ENCODE measurements at regions not wholly inside any gene's neighbourhood (a gene's known extent, or its start where the extent isn't known, plus 50 kb on each side); places are given as distances from the start of the nearest gene placed in this dataset.

DNA sequence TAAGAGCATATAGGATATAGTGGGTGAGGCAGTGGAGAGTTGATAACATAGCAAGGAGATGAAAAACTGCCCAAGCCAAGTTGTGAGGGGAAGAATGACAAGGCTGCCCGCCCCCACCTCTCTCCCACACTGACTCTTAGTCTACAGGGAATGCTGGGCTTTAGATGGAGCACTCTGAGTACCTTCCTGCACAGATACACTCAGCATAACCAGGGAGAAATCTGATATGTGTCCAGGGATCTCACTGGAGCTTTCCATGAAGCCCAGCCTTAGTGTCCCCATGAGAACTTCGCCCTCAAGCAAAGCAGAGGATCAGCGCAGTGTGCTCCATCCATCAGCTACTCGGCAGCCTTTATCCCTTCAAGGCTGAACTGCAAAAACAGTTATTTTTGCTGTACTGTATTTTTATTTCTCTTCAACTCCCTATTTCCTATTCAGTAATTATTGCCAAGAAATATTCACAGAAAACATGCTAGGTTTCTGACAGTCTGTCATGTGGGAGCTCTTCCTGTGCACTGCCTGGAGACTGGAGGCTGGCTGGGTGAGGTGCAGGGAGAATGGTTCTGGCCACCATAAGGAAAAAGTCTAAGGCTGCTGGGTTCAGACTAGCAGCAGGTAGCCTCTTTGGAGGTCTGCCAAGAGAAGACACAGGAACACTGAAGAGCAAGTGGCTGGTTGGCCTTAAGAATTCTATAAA, 475.2 kb upstream of the PPP2R3A start:
- FAIRE-seq (no peak), DNase-seq (ENCODE audit: low read depth) (no peak)
- Histone ChIP-seq H3K36me3 (ENCODE audit: control insufficient read depth, insufficient read depth, low read length) (no peaks in the 10 kb centered on the region), H3K4me3 (ENCODE audit: low read depth, low read length) (no peak overlapping the region), H3K27me3 (ENCODE audit: control insufficient read depth, insufficient read depth, low read length) (no peaks in the 10 kb centered on the region)
- TF ChIP-seq, protein P1, sequence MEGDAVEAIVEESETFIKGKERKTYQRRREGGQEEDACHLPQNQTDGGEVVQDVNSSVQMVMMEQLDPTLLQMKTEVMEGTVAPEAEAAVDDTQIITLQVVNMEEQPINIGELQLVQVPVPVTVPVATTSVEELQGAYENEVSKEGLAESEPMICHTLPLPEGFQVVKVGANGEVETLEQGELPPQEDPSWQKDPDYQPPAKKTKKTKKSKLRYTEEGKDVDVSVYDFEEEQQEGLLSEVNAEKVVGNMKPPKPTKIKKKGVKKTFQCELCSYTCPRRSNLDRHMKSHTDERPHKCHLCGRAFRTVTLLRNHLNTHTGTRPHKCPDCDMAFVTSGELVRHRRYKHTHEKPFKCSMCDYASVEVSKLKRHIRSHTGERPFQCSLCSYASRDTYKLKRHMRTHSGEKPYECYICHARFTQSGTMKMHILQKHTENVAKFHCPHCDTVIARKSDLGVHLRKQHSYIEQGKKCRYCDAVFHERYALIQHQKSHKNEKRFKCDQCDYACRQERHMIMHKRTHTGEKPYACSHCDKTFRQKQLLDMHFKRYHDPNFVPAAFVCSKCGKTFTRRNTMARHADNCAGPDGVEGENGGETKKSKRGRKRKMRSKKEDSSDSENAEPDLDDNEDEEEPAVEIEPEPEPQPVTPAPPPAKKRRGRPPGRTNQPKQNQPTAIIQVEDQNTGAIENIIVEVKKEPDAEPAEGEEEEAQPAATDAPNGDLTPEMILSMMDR (IDR thresholded peaks at IDR 0.05; ENCODE audit: insufficient read depth, low read length, severe bottlenecking) = no peak

DNA sequence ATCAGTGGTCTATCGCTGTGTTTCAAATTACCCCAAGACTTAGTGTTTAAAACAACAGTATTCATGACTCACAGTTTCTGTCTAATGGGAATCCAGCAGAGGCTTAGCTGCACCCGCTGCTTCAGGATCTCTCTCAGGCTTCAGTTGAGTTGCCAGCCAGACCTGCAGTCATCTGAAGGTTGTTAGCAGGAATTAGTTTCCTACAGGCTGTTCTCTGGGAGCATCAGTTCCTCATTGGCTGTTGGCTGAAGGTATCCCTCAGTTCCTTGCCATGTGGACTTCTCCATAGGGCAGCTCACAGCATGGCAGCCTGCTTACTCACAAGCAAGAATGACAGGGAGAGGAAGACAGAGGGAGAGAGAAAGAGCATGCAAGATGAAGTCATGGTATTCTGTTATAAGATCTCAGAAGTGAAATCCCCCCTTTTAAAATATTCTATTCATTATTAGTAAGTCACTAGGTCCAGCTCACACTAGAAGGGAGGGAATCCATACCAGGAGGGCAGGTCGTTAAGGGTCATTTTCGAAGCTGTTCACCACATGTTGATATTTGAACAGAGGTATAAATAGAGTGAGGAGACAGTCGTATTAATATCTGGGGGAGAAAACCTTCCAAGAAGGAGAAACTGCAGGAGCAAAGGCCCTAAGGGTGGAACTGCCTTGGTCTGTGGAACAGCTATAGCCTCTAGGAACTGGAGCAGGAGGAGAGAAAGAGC, 473.9 kb upstream of the PPP2R3A start:
- Histone ChIP-seq H3K27me3 (ENCODE audit: control insufficient read depth, insufficient read depth, low read length) (no peaks in the 10 kb centered on the region), H3K36me3 (ENCODE audit: control insufficient read depth, insufficient read depth, low read length) (no peaks in the 10 kb centered on the region), H3K4me3 (ENCODE audit: low read depth, low read length) (no peak overlapping the region)
- TF ChIP-seq, protein P1 (IDR thresholded peaks at IDR 0.05; ENCODE audit: insufficient read depth, low read length, severe bottlenecking) = no peak
- FAIRE-seq = no peak
- no peak for DNase-seq (ENCODE audit: low read depth)

DNA sequence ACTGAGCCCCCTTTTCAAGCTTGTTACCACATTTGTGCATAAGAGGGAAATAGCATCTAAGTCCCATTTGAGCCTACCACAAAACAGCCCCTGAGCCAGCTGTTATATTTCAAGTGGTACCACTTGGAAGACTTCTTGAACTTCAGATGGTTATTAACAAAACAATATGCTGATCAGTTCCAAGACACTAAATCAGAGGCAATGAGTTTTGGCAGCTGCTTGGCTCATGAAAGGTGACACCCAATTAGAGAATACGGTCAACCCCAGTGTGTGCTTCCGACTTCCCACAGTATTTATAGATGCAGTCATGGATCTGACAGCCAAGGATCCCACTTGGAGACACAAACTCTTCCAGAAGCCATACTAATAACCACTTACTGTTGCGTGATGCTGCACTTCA, 469.6 kb upstream of the PPP2R3A start:
- DNase-seq (ENCODE audit: low read depth) (no peak), FAIRE-seq (no peak)
- Histone ChIP-seq H3K36me3 (ENCODE audit: control insufficient read depth, insufficient read depth, low read length) (no peaks in the 10 kb centered on the region), H3K4me3 (ENCODE audit: low read depth, low read length) (no peak overlapping the region), H3K27me3 (ENCODE audit: control insufficient read depth, insufficient read depth, low read length) (no peaks in the 10 kb centered on the region)
- TF ChIP-seq, protein P1 (IDR thresholded peaks at IDR 0.05; ENCODE audit: insufficient read depth, low read length, severe bottlenecking) = no peak

DNA sequence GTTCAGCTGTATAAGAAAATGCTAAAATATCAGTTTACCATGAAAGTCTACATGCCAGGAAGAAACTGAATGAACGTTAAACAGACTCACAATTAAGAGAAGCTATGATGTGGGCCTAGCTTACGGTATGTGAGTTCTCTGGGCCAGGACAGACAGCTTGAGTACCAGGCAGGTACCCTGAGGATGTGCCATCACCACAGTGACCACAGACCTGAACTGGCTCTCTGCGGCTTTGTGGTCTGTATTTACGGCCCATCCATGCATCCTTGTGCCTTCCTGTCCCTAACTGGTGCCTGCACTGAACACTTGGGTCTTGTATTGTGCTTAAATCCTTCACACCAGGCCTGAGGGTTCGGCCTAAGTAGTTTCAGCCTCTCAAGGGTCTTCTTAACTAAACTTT, 467.5 kb upstream of the PPP2R3A start:
- H3K27me3 ChIP-seq (ENCODE audit: control insufficient read depth, insufficient read depth, low read length) = no peaks in the 10 kb centered on the region
- TF ChIP-seq, protein P1 (IDR thresholded peaks at IDR 0.05; ENCODE audit: insufficient read depth, low read length, severe bottlenecking) = no peak
- FAIRE-seq (no peak), DNase-seq (ENCODE audit: low read depth) (no peak)
- no peak overlapping the region for H3K4me3 ChIP-seq (ENCODE audit: low read depth, low read length)
- no peaks in the 10 kb centered on the region for H3K36me3 ChIP-seq (ENCODE audit: control insufficient read depth, insufficient read depth, low read length)

DNA sequence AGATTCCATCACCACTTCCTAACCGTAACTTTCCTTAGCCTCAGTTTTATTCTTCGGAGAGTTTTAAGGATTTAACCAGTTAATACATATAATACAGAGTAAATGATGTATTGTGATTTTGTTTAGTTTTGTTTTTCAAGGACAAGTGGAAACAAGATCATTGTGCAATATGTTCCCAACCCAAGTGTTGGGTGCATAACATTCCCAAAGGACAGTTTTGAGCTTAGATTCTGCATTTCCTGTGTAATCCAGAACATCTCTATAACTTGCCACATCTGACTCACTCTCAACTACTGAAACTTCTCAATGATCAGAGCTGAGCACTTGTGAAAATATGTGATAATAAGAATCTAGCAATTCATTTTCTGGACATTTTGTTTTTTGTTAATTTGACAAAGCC, 466.1 kb upstream of the PPP2R3A start:
- TF ChIP-seq, protein P1 (IDR thresholded peaks at IDR 0.05; ENCODE audit: insufficient read depth, low read length, severe bottlenecking) = no peak
- Histone ChIP-seq H3K27me3 (ENCODE audit: control insufficient read depth, insufficient read depth, low read length) (no peaks in the 10 kb centered on the region), H3K4me3 (ENCODE audit: low read depth, low read length) (no peak overlapping the region), H3K36me3 (ENCODE audit: control insufficient read depth, insufficient read depth, low read length) (no peaks in the 10 kb centered on the region)
- FAIRE-seq (no peak), DNase-seq (ENCODE audit: low read depth) (peak; percentile 12)
